ENCODE measurements at regions not wholly inside any gene's neighbourhood (a gene's known extent, or its start where the extent isn't known, plus 50 kb on each side); places are given as distances from the start of the nearest gene placed in this dataset.

DNA sequence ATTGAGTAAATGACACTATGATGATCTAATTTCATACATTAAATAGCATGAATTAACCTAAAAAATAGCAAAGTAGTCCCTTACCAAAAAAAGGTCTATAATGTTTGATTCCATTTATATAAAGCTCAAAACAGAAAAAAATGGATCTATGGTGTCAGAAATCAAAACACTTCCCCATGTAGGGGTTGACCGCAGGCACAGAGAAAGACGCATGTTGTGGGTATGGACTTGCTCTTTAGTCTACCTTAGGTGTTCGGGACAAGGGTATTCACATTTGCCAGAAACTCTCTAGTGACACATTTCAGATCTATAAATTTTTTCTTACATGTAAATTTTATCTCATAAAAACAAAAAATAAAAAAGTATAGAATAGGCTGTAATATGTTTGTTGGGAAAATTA lies 1262.9 kb downstream of the TMEM121 start:
- no TSS peak for BruUV-seq (replicated peaks)
- no peak for FAIRE-seq
- Histone ChIP-seq H3K27me3 (ENCODE audit: control insufficient read depth in 2 of 2, insufficient read depth in 2 of 2, low read length in 2 of 2) (no peaks in the 10 kb centered on the region), H3K4me2 (ENCODE audit: insufficient read depth, low read length) (no peak overlapping the region), H3K36me3 (ENCODE audit: control insufficient read depth in 2 of 2, extremely low read depth in 1 of 2, insufficient read depth in 2 of 2, low read length in 2 of 2) (no peaks in the 10 kb centered on the region), H2AFZ (ENCODE audit: low read depth, low read length) (no peak overlapping the region), H3K4me3 (replicated peaks in 1 of 3; ENCODE audit: insufficient read depth in 1 of 3, low read depth in 1 of 3, low read length in 3 of 3) (no peak overlapping the region), H3K4me1 (ENCODE audit: control insufficient read depth, extremely low read depth, insufficient read depth, low read length) (no peaks in the 10 kb centered on the region), H3K79me2 (ENCODE audit: control insufficient read depth, insufficient read depth, low read length) (no peaks in the 10 kb centered on the region), H3K9me1 (replicated peaks; ENCODE audit: control insufficient read depth, extremely low read depth, insufficient read depth, low read length) (no peaks in the 10 kb centered on the region), H4K20me1 (replicated peaks; ENCODE audit: control insufficient read depth, extremely low read depth, insufficient read depth, low read length) (no peaks in the 10 kb centered on the region), H3K9me3 (replicated peaks; ENCODE audit: control insufficient read depth, insufficient read depth, low read length) (no peaks in the 10 kb centered on the region), H3K27ac (ENCODE audit: insufficient read depth, low read depth, low read length) (no peak overlapping the region), H3K9ac (replicated peaks; ENCODE audit: extremely low read depth, insufficient read depth, low read length) (no peak overlapping the region)
- dilution Hi-C loops (cut with MboI; ENCODE audit: extremely low pct_ligation_motif_present, low sequenced_read_pairs) (no loop called here), intact Hi-C loops (cut with micrococcal nuclease) (no loop called here)
- no peak for DNase-seq (ENCODE audit: low read depth, low spot score)
- POLR2A ChIA-PET, result no interaction called here
- CTCF ChIA-PET, result no interaction called here
- no peak for TF ChIP-seq POLR2A (IDR thresholded peaks at IDR 0.05; ENCODE audit: low read depth, low read length)
- TF ChIP-seq POLR2AphosphoS5 (IDR thresholded peaks at IDR 0.05; ENCODE audit: insufficient read depth, low read depth, low read length), result no peak
- no peak for TF ChIP-seq FOS (IDR thresholded peaks at IDR 0.05; ENCODE audit: borderline replicate concordance, insufficient read depth, low read length)
- no peak for TF ChIP-seq GATA2 (IDR thresholded peaks at IDR 0.05; ENCODE audit: insufficient read depth, insufficient read length, low read depth, low read length)

DNA sequence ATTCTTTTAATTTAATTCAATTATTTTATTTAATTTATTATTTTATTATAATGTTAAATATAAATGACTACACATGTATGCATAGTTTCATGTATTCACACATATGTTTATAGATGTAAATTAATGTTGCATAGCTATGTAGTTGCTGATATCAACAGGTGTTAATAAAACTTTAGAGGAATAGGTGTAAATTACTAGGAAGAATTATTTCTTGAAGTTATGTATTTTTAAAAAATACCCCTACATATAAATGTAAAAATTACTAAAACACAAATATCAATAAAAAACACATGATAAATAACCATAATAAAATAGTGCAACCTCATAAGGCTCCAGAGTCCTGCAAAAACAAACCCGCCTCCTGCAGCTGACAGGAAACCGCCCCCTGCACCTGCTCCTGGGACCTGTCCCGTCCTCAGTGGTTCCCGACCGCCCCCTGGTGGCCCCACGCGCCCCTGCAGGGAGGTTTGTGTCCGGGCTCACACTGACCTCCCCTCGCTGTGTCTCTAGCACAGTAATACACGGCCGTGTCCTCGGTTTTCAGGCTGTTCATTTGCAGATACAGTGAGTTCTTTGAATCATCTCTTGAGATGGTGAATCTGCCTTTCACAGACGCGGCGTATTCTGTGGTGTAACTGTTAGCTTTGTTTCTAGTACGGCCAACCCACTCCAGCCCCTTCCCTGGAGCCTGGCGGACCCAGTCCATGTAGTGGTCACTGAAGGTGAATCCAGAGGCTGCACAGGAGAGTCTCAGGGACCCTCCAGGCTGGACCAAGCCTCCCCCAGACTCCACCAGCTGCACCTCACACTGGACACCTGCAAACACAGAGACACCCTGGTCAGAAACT lies 1264.0 kb downstream of the TMEM121 start:
- Histone ChIP-seq H3K4me1 (ENCODE audit: control insufficient read depth, extremely low read depth, insufficient read depth, low read length) (no peaks in the 10 kb centered on the region), H3K4me3 (replicated peaks in 1 of 3; ENCODE audit: insufficient read depth in 1 of 3, low read depth in 1 of 3, low read length in 3 of 3) (no peak overlapping the region), H3K9ac (replicated peaks; ENCODE audit: extremely low read depth, insufficient read depth, low read length) (no peak overlapping the region), H4K20me1 (replicated peaks; ENCODE audit: control insufficient read depth, extremely low read depth, insufficient read depth, low read length) (no peaks in the 10 kb centered on the region), H3K36me3 (ENCODE audit: control insufficient read depth in 2 of 2, extremely low read depth in 1 of 2, insufficient read depth in 2 of 2, low read length in 2 of 2) (no peaks in the 10 kb centered on the region), H3K9me1 (replicated peaks; ENCODE audit: control insufficient read depth, extremely low read depth, insufficient read depth, low read length) (no peaks in the 10 kb centered on the region), H3K9me3 (replicated peaks; ENCODE audit: control insufficient read depth, insufficient read depth, low read length) (no peaks in the 10 kb centered on the region), H3K4me2 (ENCODE audit: insufficient read depth, low read length) (no peak overlapping the region), H3K27ac (ENCODE audit: insufficient read depth, low read depth, low read length) (no peak overlapping the region), H3K27me3 (ENCODE audit: control insufficient read depth in 2 of 2, insufficient read depth in 2 of 2, low read length in 2 of 2) (no peaks in the 10 kb centered on the region), H2AFZ (ENCODE audit: low read depth, low read length) (no peak overlapping the region), H3K79me2 (ENCODE audit: control insufficient read depth, insufficient read depth, low read length) (no peaks in the 10 kb centered on the region)
- ChIA-PET POLR2A (no interaction called here), CTCF (no interaction called here)
- DNase-seq (ENCODE audit: low read depth, low spot score) (no peak), FAIRE-seq (no peak)
- TF ChIP-seq, protein P1, sequence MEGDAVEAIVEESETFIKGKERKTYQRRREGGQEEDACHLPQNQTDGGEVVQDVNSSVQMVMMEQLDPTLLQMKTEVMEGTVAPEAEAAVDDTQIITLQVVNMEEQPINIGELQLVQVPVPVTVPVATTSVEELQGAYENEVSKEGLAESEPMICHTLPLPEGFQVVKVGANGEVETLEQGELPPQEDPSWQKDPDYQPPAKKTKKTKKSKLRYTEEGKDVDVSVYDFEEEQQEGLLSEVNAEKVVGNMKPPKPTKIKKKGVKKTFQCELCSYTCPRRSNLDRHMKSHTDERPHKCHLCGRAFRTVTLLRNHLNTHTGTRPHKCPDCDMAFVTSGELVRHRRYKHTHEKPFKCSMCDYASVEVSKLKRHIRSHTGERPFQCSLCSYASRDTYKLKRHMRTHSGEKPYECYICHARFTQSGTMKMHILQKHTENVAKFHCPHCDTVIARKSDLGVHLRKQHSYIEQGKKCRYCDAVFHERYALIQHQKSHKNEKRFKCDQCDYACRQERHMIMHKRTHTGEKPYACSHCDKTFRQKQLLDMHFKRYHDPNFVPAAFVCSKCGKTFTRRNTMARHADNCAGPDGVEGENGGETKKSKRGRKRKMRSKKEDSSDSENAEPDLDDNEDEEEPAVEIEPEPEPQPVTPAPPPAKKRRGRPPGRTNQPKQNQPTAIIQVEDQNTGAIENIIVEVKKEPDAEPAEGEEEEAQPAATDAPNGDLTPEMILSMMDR (IDR thresholded peaks at IDR 0.05; ENCODE audit: extremely low read depth in 1 of 2, insufficient read depth in 1 of 2, low read depth in 1 of 2, low read length in 2 of 2), result peak in 1 of 2 donors; percentile 20
- TF ChIP-seq POLR2A (IDR thresholded peaks at IDR 0.05; ENCODE audit: low read depth, low read length), result no peak
- no TSS peak for BruUV-seq (replicated peaks)
- intact Hi-C loops (cut with micrococcal nuclease) (no loop called here), dilution Hi-C loops (cut with MboI; ENCODE audit: extremely low pct_ligation_motif_present, low sequenced_read_pairs) (no loop called here)

Data from endothelial cell of umbilical vein (primary cell).